Trophoblast cell (in vitro differentiated cells and primary cell): ENCODE measurements at regions not wholly inside any gene's neighbourhood (a gene's known extent, or its start where the extent isn't known, plus 50 kb on each side); places are given as distances from the start of the nearest gene placed in this dataset.
"Not testable (repeated sequence)": the region's sequence is repeated elsewhere in the genome, so short reads cannot be mapped to it uniquely, and the experiment has no call there.

ENCODE experiments used
- DNase-seq, 2 donors: peaks; one replicate each; pipeline ENCODE4 v3.0.0-alpha.2; 2016
- H2AFZ ChIP-seq: 2 replicates; pipeline ENCODE4 v1.6.1; 2013; ENCODE audit warnings: low read length, moderate library complexity, mild to moderate bottlenecking; ENCODE audit not compliant: insufficient read depth, poor library complexity
- H2AK5ac ChIP-seq: 2 replicates; pipeline ENCODE4 v1.6.1; 2013; ENCODE audit warnings: mild to moderate bottlenecking, low read length
- H2BK120ac ChIP-seq: 2 replicates; pipeline ENCODE4 v1.6.1; 2013; ENCODE audit warnings: low read length, mild to moderate bottlenecking, moderate library complexity; ENCODE audit not compliant: insufficient read depth, poor library complexity
- H2BK12ac ChIP-seq: 2 replicates; pipeline ENCODE4 v1.6.1; 2013; ENCODE audit warnings: mild to moderate bottlenecking, low read length, moderate library complexity
- H2BK5ac ChIP-seq: 2 replicates; pipeline ENCODE4 v1.6.1; 2013; ENCODE audit warnings: low read length, low read depth, moderate library complexity, mild to moderate bottlenecking; ENCODE audit not compliant: poor library complexity
- H3K14ac ChIP-seq: 2 replicates; pipeline ENCODE4 v1.6.1; 2013; ENCODE audit warnings: mild to moderate bottlenecking, low read length
- H3K18ac ChIP-seq: 2 replicates; pipeline ENCODE4 v1.6.1; 2013; ENCODE audit warnings: mild to moderate bottlenecking, low read length
- H3K23ac ChIP-seq: 2 replicates; pipeline ENCODE4 v1.6.1; 2013; ENCODE audit warnings: low read length
- H3K27ac ChIP-seq: 2 replicates; pipeline ENCODE4 v1.5.1; 2013; ENCODE audit warnings: low read depth, mild to moderate bottlenecking, inconsistent platforms, low read length, moderate library complexity
- H3K27me3 ChIP-seq: 2 replicates; pipeline ENCODE4 v1.6.1; 2013; ENCODE audit warnings: inconsistent platforms, mild to moderate bottlenecking, low read length, moderate library complexity; ENCODE audit not compliant: insufficient read depth
- H3K36me3 ChIP-seq, 2 experiments: 1 replicate in 1 of 2; 2 replicates in 1 of 2; pipeline ENCODE4 v1.6.1; 2013; ENCODE audit warnings: low read length in 2 of 2, mild to moderate bottlenecking in 2 of 2, moderate library complexity in 1 of 2; ENCODE audit not compliant: insufficient read depth in 2 of 2, control insufficient read depth in 1 of 2
- H3K4ac ChIP-seq: 2 replicates; pipeline ENCODE4 v1.6.1; 2013; ENCODE audit warnings: low read depth, mild to moderate bottlenecking, low read length, moderate library complexity
- H3K4me1 ChIP-seq, 2 experiments: 1 replicate in 1 of 2; 2 replicates in 1 of 2; pipeline ENCODE4 v1.6.1; 2013; ENCODE audit warnings: low read length in 2 of 2, mild to moderate bottlenecking in 2 of 2, moderate library complexity in 1 of 2; ENCODE audit not compliant: insufficient read depth in 2 of 2, control insufficient read depth in 1 of 2
- H3K4me2 ChIP-seq: 2 replicates; pipeline ENCODE4 v1.6.1; 2013; ENCODE audit warnings: inconsistent platforms, mild to moderate bottlenecking, low read length, moderate library complexity
- H3K4me3 ChIP-seq: 2 replicates; pipeline ENCODE4 v1.5.1; 2013; ENCODE audit warnings: mild to moderate bottlenecking, low read depth, low read length, inconsistent platforms
- H3K79me1 ChIP-seq: one replicate; pipeline ENCODE4 v1.6.1; 2013; ENCODE audit warnings: low read length
- H3K79me2 ChIP-seq: 2 replicates; pipeline ENCODE4 v1.6.1; 2013; ENCODE audit warnings: low read length, mild to moderate bottlenecking; ENCODE audit not compliant: control insufficient read depth, insufficient read depth, poor library complexity
- H3K9ac ChIP-seq: 2 replicates; pipeline ENCODE4 v1.6.1; 2013; ENCODE audit warnings: mild to moderate bottlenecking, low read length
- H3K9me3 ChIP-seq: 2 replicates; pipeline ENCODE4 v1.6.1; 2013; ENCODE audit warnings: low read depth, mild to moderate bottlenecking, control low read depth, inconsistent platforms, low read length; ENCODE audit not compliant: insufficient read depth
- H4K12ac ChIP-seq: 2 replicates; pipeline ENCODE4 v1.6.1; 2013; ENCODE audit warnings: low read depth, mild to moderate bottlenecking, low read length, moderate library complexity
- H4K8ac ChIP-seq: 2 replicates; pipeline ENCODE4 v1.6.1; 2013; ENCODE audit warnings: low read depth, mild to moderate bottlenecking, low read length, moderate library complexity
- H4K91ac ChIP-seq: one replicate; pipeline ENCODE4 v1.6.1; 2013; ENCODE audit warnings: low read depth, mild to moderate bottlenecking, low read length, moderate library complexity
- WGBS: extraction: QIAGEN DNeasy Blood & Tissue Kit; methylation state at CpG from one replicate; pipeline ENCODE4 v1.1.7; 2013; ENCODE audit warnings: missing lambda C conversion rate; ENCODE audit not compliant: insufficient read length, insufficient coverage; ENCODE audit errors: extremely low coverage; 5-methylcytosine and 5-hydroxymethylcytosine counted together

DNA sequence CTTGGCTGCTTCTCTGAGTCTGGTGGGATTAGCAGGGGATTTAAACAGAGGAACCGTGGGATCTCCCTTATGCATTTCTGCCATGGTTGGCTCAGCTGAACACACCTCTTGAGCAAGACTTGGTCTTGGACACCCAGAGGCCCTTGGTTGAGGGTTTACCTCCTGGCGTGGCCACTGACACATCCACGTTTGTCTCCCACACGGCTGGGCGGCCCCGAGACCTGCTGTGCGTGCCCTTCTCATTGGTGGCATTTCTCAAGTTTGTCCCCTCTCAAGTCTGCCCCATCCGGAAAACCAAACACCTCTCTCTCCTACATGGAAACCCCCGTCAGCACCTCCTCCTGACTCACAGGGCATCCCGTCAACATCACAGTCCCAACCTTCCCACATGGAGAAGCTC is 66.0 kb upstream of the MUC20 start:
- not testable (repeated sequence) for H3K36me3 ChIP-seq, H3K27me3 ChIP-seq, H2BK120ac ChIP-seq, H3K27ac ChIP-seq, H3K4me1 ChIP-seq, H3K4me2 ChIP-seq, H3K9me3 ChIP-seq, H3K23ac ChIP-seq, H3K4me3 ChIP-seq, H4K12ac ChIP-seq, DNase-seq, H2BK12ac ChIP-seq, H4K8ac ChIP-seq, H3K79me2 ChIP-seq, H2BK5ac ChIP-seq, H3K18ac ChIP-seq, H3K4ac ChIP-seq, H2AFZ ChIP-seq, H4K91ac ChIP-seq, H3K14ac ChIP-seq, H3K79me1 ChIP-seq, H3K9ac ChIP-seq, H2AK5ac ChIP-seq
- WGBS = no CpG with 5 or more reads among the region's 10 CpGs

- not testable (repeated sequence) for H2AK5ac ChIP-seq, H3K79me1 ChIP-seq, H3K36me3 ChIP-seq, H3K9ac ChIP-seq, H3K18ac ChIP-seq, H3K4me3 ChIP-seq, H3K79me2 ChIP-seq, H2BK120ac ChIP-seq, H3K27me3 ChIP-seq, H2AFZ ChIP-seq, H3K14ac ChIP-seq, H3K23ac ChIP-seq, H4K8ac ChIP-seq, H3K9me3 ChIP-seq, H2BK12ac ChIP-seq, H3K4me2 ChIP-seq, DNase-seq, H3K4me1 ChIP-seq, H3K4ac ChIP-seq, H2BK5ac ChIP-seq, H4K12ac ChIP-seq, H3K27ac ChIP-seq, H4K91ac ChIP-seq
- WGBS = no CpG with 5 or more reads among the region's 15 CpGs
Measured at GRCh38 chr3:195654138-195654537, 66.6 kb upstream of the MUC20 start.

GRCh38 chr3:195653641-195654040 is 67.1 kb upstream of the MUC20 start:
- not testable (repeated sequence) for H2AFZ ChIP-seq, H3K9ac ChIP-seq, H3K27ac ChIP-seq, H3K18ac ChIP-seq, H4K91ac ChIP-seq, H4K12ac ChIP-seq, H3K23ac ChIP-seq, H3K4me2 ChIP-seq, H3K9me3 ChIP-seq, H3K27me3 ChIP-seq, H3K4ac ChIP-seq, H3K36me3 ChIP-seq, H3K14ac ChIP-seq, H2BK5ac ChIP-seq, H3K4me1 ChIP-seq, H3K79me2 ChIP-seq, H2BK12ac ChIP-seq, H3K4me3 ChIP-seq, H2BK120ac ChIP-seq, H4K8ac ChIP-seq, H2AK5ac ChIP-seq, H3K79me1 ChIP-seq
- WGBS = no CpG with 5 or more reads among the region's 14 CpGs
- peak in 1 of 2 donors; percentile 42 for DNase-seq

DNA sequence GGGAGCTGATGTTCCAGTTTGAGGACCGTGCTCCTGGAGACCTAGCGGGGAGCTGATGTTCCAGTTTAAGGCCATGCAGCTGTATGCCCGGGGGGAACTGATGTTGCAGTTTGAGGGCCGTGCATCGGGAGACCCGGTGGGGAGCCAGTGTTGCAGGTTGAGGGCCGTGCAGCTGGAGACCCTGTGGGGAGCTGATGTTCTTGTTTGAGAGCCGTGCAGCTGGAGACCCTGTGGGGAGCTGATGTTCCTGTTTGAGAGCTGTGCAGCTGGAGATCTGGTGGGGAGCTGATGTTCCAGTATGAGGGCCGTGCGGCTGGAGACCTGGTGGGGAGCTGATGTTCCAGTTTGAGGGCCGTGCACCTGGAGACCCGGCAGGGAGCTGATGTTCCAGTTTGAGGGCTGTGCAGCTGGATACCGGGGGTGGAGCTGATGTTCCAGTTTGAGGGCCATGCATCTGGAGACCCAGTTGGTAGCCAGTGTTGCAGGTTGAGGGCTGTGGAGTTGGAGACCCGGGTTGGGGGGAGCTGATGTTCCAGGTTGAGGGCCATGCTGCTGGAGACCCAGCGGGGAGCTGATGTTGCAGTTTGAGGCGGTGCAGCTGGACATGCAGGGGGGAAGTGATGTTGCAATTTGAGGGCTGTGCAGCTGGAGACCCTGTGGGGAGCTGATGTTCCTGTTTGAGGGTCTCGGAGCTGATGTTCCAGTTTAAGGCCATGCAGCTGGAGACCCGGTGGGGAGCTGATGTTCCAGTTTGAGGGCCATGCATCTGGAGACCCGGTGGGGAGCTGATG is 64.4 kb upstream of the APOD start:
- no CpG with 5 or more reads among the region's 19 CpGs for WGBS
- H2AK5ac ChIP-seq, H2BK120ac ChIP-seq, H2BK5ac ChIP-seq, H3K79me1 ChIP-seq, H2BK12ac ChIP-seq, H3K9me3 ChIP-seq, H3K4me3 ChIP-seq, H3K27ac ChIP-seq, H3K9ac ChIP-seq, H3K79me2 ChIP-seq, H4K91ac ChIP-seq, H4K12ac ChIP-seq, DNase-seq, H3K4me1 ChIP-seq, H3K36me3 ChIP-seq, H3K4me2 ChIP-seq, H3K23ac ChIP-seq, H2AFZ ChIP-seq, H3K18ac ChIP-seq, H3K14ac ChIP-seq, H3K4ac ChIP-seq, H3K27me3 ChIP-seq, H4K8ac ChIP-seq: not testable (repeated sequence)
